Smooth muscle cell (in vitro differentiated cells): ENCODE measurements at regions not wholly inside any gene's neighbourhood (a gene's known extent, or its start where the extent isn't known, plus 50 kb on each side); places are given as distances from the start of the nearest gene placed in this dataset.
A peak's percentile ranks its signal among the peaks of the same experiment; 100 is the strongest.

ENCODE experiments used
- DNase-seq: peaks from one replicate; lab custom pipeline; 2025; ENCODE audit not compliant: unreplicated experiment; lab: John Stamatoyannopoulos, UW
- H2AFZ ChIP-seq: fragments of 200-600 bp; sonication (generic); 2 replicates; pipeline ENCODE4 v1.6.0; 2016; ENCODE audit warnings: antibody characterized with exemption, low read depth, mild to moderate bottlenecking
- H3F3A ChIP-seq: fragments of 200-600 bp; sonication (generic); 2 replicates; pipeline ENCODE4 v1.6.0; 2017; ENCODE audit warnings: antibody characterized with exemption, low read depth
- H3K27ac ChIP-seq: fragments of 200-600 bp; sonication (generic); 2 replicates; pipeline ENCODE4 v1.5.1; 2016; ENCODE audit warnings: low read depth, mild to moderate bottlenecking
- H3K27me3 ChIP-seq: fragments of 200-600 bp; sonication (generic); 2 replicates; pipeline ENCODE4 v1.6.1; 2016; ENCODE audit warnings: low read depth, mild to moderate bottlenecking
- H3K36me3 ChIP-seq: fragments of 200-600 bp; sonication (generic); 2 replicates; pipeline ENCODE4 v1.5.1; 2016; ENCODE audit warnings: low read depth
- H3K4me1 ChIP-seq: fragments of 200-600 bp; sonication (generic); 2 replicates; pipeline ENCODE4 v1.5.1; 2016; ENCODE audit warnings: low read depth
- H3K4me2 ChIP-seq: fragments of 200-600 bp; sonication (generic); 2 replicates; pipeline ENCODE4 v1.6.0; 2016; ENCODE audit warnings: mild to moderate bottlenecking
- H3K4me3 ChIP-seq: fragments of 200-600 bp; sonication (generic); 2 replicates; pipeline ENCODE4 v1.5.1; 2016; ENCODE audit warnings: mild to moderate bottlenecking
- H3K79me2 ChIP-seq: fragments of 200-600 bp; sonication (generic); 2 replicates; pipeline ENCODE4 v1.6.0; 2016; ENCODE audit warnings: low read depth, mild to moderate bottlenecking
- H3K9ac ChIP-seq: fragments of 200-600 bp; sonication (generic); 2 replicates; pipeline ENCODE4 v1.6.0; 2016; ENCODE audit warnings: low read depth
- H3K9me3 ChIP-seq: fragments of 200-600 bp; sonication (generic); replicated peaks from 2 replicates; pipeline ENCODE4 v1.5.1; 2016; ENCODE audit warnings: low read depth
- H4K20me1 ChIP-seq: fragments of 200-600 bp; sonication (generic); 2 replicates; pipeline ENCODE4 v1.6.0; 2016; ENCODE audit warnings: low read depth
- CTCF ChIP-seq: fragments of 200-600 bp; sonication (generic); IDR thresholded peaks from 2 replicates; pipeline ENCODE4 v1.5.1; 2017; ENCODE audit warnings: borderline replicate concordance, mild to moderate bottlenecking, antibody characterized with exemption; ENCODE audit not compliant: insufficient read depth, poor library complexity, severe bottlenecking
- WGBS: methylation state at CpG from one replicate; pipeline ENCODE4 v1.1.7; 2016; ENCODE audit warnings: low lambda C conversion rate; 5-methylcytosine and 5-hydroxymethylcytosine counted together

- no peaks in the 10 kb centered on the region for H3K4me1 ChIP-seq
- WGBS, result 90% methylated on average over 5 of the region's 5 CpGs
- no peaks in the 10 kb centered on the region for H3K9me3 ChIP-seq
- H3K4me3 ChIP-seq, result no peak overlapping the region
- no peak for TF ChIP-seq CTCF
- H3K9ac ChIP-seq, result no peak overlapping the region
- no peaks in the 10 kb centered on the region for H3F3A ChIP-seq
- H3K36me3 ChIP-seq, result no peaks in the 10 kb centered on the region
- no peaks in the 10 kb centered on the region for H3K79me2 ChIP-seq
- H2AFZ ChIP-seq, result no peak overlapping the region
- DNase-seq, result no peak
- H3K4me2 ChIP-seq, result no peak overlapping the region
- H4K20me1 ChIP-seq, result no peaks in the 10 kb centered on the region
- H3K27ac ChIP-seq, result no peak overlapping the region
- no peaks in the 10 kb centered on the region for H3K27me3 ChIP-seq
Measured at GRCh38 chr7:42756841-42757240, 155.0 kb downstream of the C7orf25 start.

GRCh38 chr7:42753811-42754363, 158.0 kb downstream of the C7orf25 start:
- Histone ChIP-seq H3K36me3 (no peaks in the 10 kb centered on the region), H3K9ac (no peak overlapping the region), H3K4me2 (no peak overlapping the region), H4K20me1 (no peaks in the 10 kb centered on the region), H2AFZ (peak overlapping the region; percentile 26), H3K4me1 (no peaks in the 10 kb centered on the region), H3K9me3 (no peaks in the 10 kb centered on the region), H3K79me2 (no peaks in the 10 kb centered on the region), H3K4me3 (no peak overlapping the region), H3K27me3 (no peaks in the 10 kb centered on the region), H3F3A (no peaks in the 10 kb centered on the region), H3K27ac (no peak overlapping the region)
- no peak for DNase-seq
- WGBS, result 49% methylated on average over 3 of the region's 3 CpGs
- no peak for TF ChIP-seq CTCF

GRCh38 chr7:42753367-42753766, 158.5 kb downstream of the C7orf25 start:
- Histone ChIP-seq H3K9ac (no peak overlapping the region), H2AFZ (peak overlapping the region; percentile 26), H3K79me2 (no peaks in the 10 kb centered on the region), H3K27ac (no peak overlapping the region), H3K4me2 (no peak overlapping the region), H3K27me3 (no peaks in the 10 kb centered on the region), H3K4me3 (no peak overlapping the region), H3K9me3 (no peaks in the 10 kb centered on the region), H3K36me3 (no peaks in the 10 kb centered on the region), H3K4me1 (no peaks in the 10 kb centered on the region), H3F3A (no peaks in the 10 kb centered on the region), H4K20me1 (no peaks in the 10 kb centered on the region)
- TF ChIP-seq CTCF, result no peak
- WGBS, result 67% methylated on average over 2 of the region's 2 CpGs
- no peak for DNase-seq

- Histone ChIP-seq H3K27ac (no peak overlapping the region), H3K79me2 (no peaks in the 10 kb centered on the region), H3K27me3 (no peaks in the 10 kb centered on the region), H3K4me1 (no peaks in the 10 kb centered on the region), H3K4me3 (no peak overlapping the region), H3K36me3 (no peaks in the 10 kb centered on the region), H4K20me1 (no peaks in the 10 kb centered on the region), H3K9ac (no peak overlapping the region), H3K4me2 (no peak overlapping the region), H3F3A (no peaks in the 10 kb centered on the region), H3K9me3 (no peaks in the 10 kb centered on the region), H2AFZ (no peak overlapping the region)
- no peak for TF ChIP-seq CTCF
- no peak for DNase-seq
- WGBS, result 92% methylated on average over 4 of the region's 4 CpGs
Measured at GRCh38 chr7:42750172-42750571, 161.7 kb downstream of the C7orf25 start.
